HepG2 (cell line): ENCODE measurements at regions not wholly inside any gene's neighbourhood (a gene's known extent, or its start where the extent isn't known, plus 50 kb on each side); places are given as distances from the start of the nearest gene placed in this dataset.

Experiments used
- ATAC-seq: fragments of 200-7000 bp; cut with Tn5 transposase; 3 replicates; pipeline ENCODE4 v1.9.1; 2020; ENCODE audit warnings: mild to moderate bottlenecking, moderate library complexity
- BruUV-seq: library from RNA; stranded (reverse); fragments of 400-500 nt; replicated peaks from 2 replicates; lab custom pipeline; 2021; lab: Mats Ljungman, UMichigan
- CTCF ChIA-PET: fragments of 300-600 bp; formaldehyde crosslinking; extraction: SDS; loops from one replicate; lab custom pipeline; 2021; ENCODE audit warnings: low total read pairs, inconsistent platforms, low intra/inter-chr PET ratio; lab: Yijun Ruan, JAX
- POLR2A ChIA-PET: fragments of 350-600 bp; sonication (Branson Sonifier 250); formaldehyde crosslinking; loops from one replicate; lab custom pipeline; 2020; ENCODE audit warnings: antibody characterized with exemption, inconsistent platforms; lab: Yijun Ruan, JAX
- DNase-seq: peaks from one replicate; pipeline ENCODE4 v3.0.0-alpha.2; 2015; ENCODE audit warnings: low spot score
- FAIRE-seq: peaks from 3 replicates; lab custom pipeline; 2011; peaks lifted over from hg19 to GRCh38; lab: Jason Lieb, UNC
- H2AFZ ChIP-seq: one replicate; pipeline ENCODE4 v1.6.1; 2011; ENCODE audit warnings: low read length, inconsistent platforms
- H3K27ac ChIP-seq: fragments of 300-600 bp; 3 replicates; pipeline ENCODE4 v1.8.0; 2011; ENCODE audit warnings: mixed run types, mild to moderate bottlenecking, mixed read lengths, low read length, inconsistent platforms; ENCODE audit not compliant: insufficient read depth; ENCODE audit errors: extremely low read length
- H3K27me3 ChIP-seq, 2 experiments: fragments of 200-600 bp in 1 of 2; 2 replicates in 1 of 2; 3 replicates in 1 of 2; pipeline versions ENCODE4 v1.6.0 to v1.8.0; 2011; ENCODE audit warnings: low read length in 2 of 2, mild to moderate bottlenecking in 2 of 2, moderate library complexity in 2 of 2, inconsistent platforms in 1 of 2; ENCODE audit not compliant: insufficient read depth in 2 of 2, control insufficient read depth in 1 of 2
- H3K36me3 ChIP-seq, 2 experiments: fragments of 200-600 bp in 1 of 2; replicated peaks in 1 of 2; 2 replicates in 1 of 2; 3 replicates in 1 of 2; pipeline versions ENCODE4 v1.5.1 to v1.8.0; 2011; ENCODE audit warnings: low read length in 2 of 2, inconsistent platforms in 1 of 2; ENCODE audit not compliant: insufficient read depth in 2 of 2, control insufficient read depth in 1 of 2
- H3K4me1 ChIP-seq: 2 replicates; pipeline ENCODE4 v1.5.1; 2012; ENCODE audit warnings: low read length, inconsistent platforms; ENCODE audit not compliant: insufficient read depth
- H3K4me2 ChIP-seq: 2 replicates; pipeline ENCODE4 v1.6.0; 2011; ENCODE audit warnings: low read depth, low read length, inconsistent platforms
- H3K4me3 ChIP-seq, 3 experiments: fragments of 200-600 bp in 1 of 3; sonication (generic), shearing (Covaris generic) in 1 of 3; replicated peaks in 1 of 3; 2 replicates each; pipeline ENCODE4 v1.5.1; 2011 to 2016; ENCODE audit warnings: low read length in 3 of 3, inconsistent platforms in 2 of 3, low read depth in 2 of 3, mild to moderate bottlenecking in 2 of 3, control low read depth in 1 of 3, mixed read lengths in 1 of 3; ENCODE audit not compliant: insufficient read depth in 1 of 3
- H3K79me2 ChIP-seq: one replicate; pipeline ENCODE4 v1.6.1; 2011; ENCODE audit warnings: low read length, inconsistent platforms; ENCODE audit not compliant: insufficient read depth
- H3K9ac ChIP-seq: 2 replicates; pipeline ENCODE4 v1.6.0; 2011; ENCODE audit warnings: mild to moderate bottlenecking, low read depth, low read length, inconsistent platforms; ENCODE audit not compliant: insufficient read depth
- H3K9me3 ChIP-seq: 2 replicates; pipeline ENCODE4 v1.5.1; 2012; ENCODE audit warnings: mild to moderate bottlenecking, low read length
- H4K20me1 ChIP-seq: 2 replicates; pipeline ENCODE4 v1.6.0; 2011; ENCODE audit warnings: inconsistent platforms, mild to moderate bottlenecking, low read length, moderate library complexity; ENCODE audit not compliant: insufficient read depth
- CHD4 ChIP-seq: fragments of 200-600 bp; sonication (generic); IDR thresholded peaks from 2 replicates; pipeline ENCODE4 v1.7.0; 2017; ENCODE audit warnings: mild to moderate bottlenecking, low read length, borderline replicate concordance
- ELF1 ChIP-seq: sonication (generic); formaldehyde crosslinking; IDR thresholded peaks from 2 replicates; pipeline ENCODE4 v1.4.0; 2020; ENCODE audit warnings: missing genetic modification reagents
- FOXK1 ChIP-seq: sonication (generic); formaldehyde crosslinking; IDR thresholded peaks from 2 replicates; pipeline ENCODE4 v1.4.0; 2020; ENCODE audit warnings: low read depth, missing genetic modification reagents, borderline replicate concordance
- HBP1 ChIP-seq: IDR thresholded peaks from 2 replicates; pipeline ENCODE4 v1.6.1; 2016; ENCODE audit warnings: low read depth, control low read depth
- HMGA1 ChIP-seq: sonication (generic); formaldehyde crosslinking; conservative IDR thresholded peaks from 2 replicates; pipeline ENCODE4 v1.4.0; 2020; ENCODE audit warnings: missing genetic modification reagents
- HNRNPUL1 ChIP-seq: fragments of 200-400 bp; formaldehyde crosslinking; IDR thresholded peaks from 2 replicates; pipeline ENCODE4 v1.6.1; 2017; ENCODE audit warnings: low read depth, mild to moderate bottlenecking, low read length, moderate library complexity
- KDM1A ChIP-seq: IDR thresholded peaks from 2 replicates; pipeline ENCODE4 v1.6.1; 2016; ENCODE audit warnings: missing compliant biosample characterization
- SP4 ChIP-seq: sonication (generic); formaldehyde crosslinking; IDR thresholded peaks from 2 replicates; pipeline ENCODE4 v1.8.1; 2023; ENCODE audit warnings: mild to moderate bottlenecking, missing genetic modification reagents
- SRF ChIP-seq: IDR thresholded peaks from 2 replicates; pipeline ENCODE4 v1.6.1; 2011; ENCODE audit warnings: mild to moderate bottlenecking, low read depth, low read length, moderate library complexity
- SRSF1 ChIP-seq: fragments of 200-400 bp; formaldehyde crosslinking; optimal IDR thresholded peaks from 2 replicates; pipeline ENCODE3; 2017; ENCODE audit warnings: mild to moderate bottlenecking, low read depth, low read length, moderate library complexity
- TBL1XR1 ChIP-seq: fragments of 150-350 bp; IDR thresholded peaks from 2 replicates; pipeline ENCODE4 v1.6.1; 2014; ENCODE audit warnings: borderline replicate concordance, low read length; ENCODE audit not compliant: partially characterized antibody
- TFE3 ChIP-seq: IDR thresholded peaks from 2 replicates; pipeline ENCODE4 v1.6.1; 2016
- ZFP1 ChIP-seq: IDR thresholded peaks from 2 replicates; pipeline ENCODE4 v1.6.1; 2016
- ZNF275 ChIP-seq: sonication (generic); formaldehyde crosslinking; IDR thresholded peaks from 2 replicates; pipeline ENCODE4 v1.8.0; 2022; ENCODE audit warnings: missing genetic modification reagents, mild to moderate bottlenecking, inconsistent platforms, borderline replicate concordance
- ZNF326 ChIP-seq: sonication (generic); formaldehyde crosslinking; IDR thresholded peaks from 2 replicates; pipeline ENCODE4 v1.4.0; 2020; ENCODE audit warnings: missing genetic modification reagents, borderline replicate concordance
- ZNF329 ChIP-seq: sonication (generic); formaldehyde crosslinking; IDR thresholded peaks from 2 replicates; pipeline ENCODE4 v1.9.0; 2021; ENCODE audit warnings: low read depth, mild to moderate bottlenecking, missing genetic modification reagents
- ZNF335 ChIP-seq: sonication (generic); formaldehyde crosslinking; IDR thresholded peaks from 2 replicates; pipeline ENCODE4 v1.4.0; 2020; ENCODE audit warnings: missing genetic modification reagents
- ZNF557 ChIP-seq: sonication (generic); formaldehyde crosslinking; IDR thresholded peaks from 2 replicates; pipeline ENCODE4 v1.4.0; 2020; ENCODE audit warnings: missing genetic modification reagents
- ZNF772 ChIP-seq: sonication (generic); formaldehyde crosslinking; IDR thresholded peaks from 2 replicates; pipeline ENCODE4 v1.5.0; 2020; ENCODE audit warnings: mild to moderate bottlenecking, missing genetic modification reagents
- WGBS: methylation state at CpG from one replicate; pipeline ENCODE4 v1.1.6; 2017; ENCODE audit warnings: low lambda C conversion rate; 5-methylcytosine and 5-hydroxymethylcytosine counted together
- in situ Hi-C: cut with HindIII; loops from 2 replicates; pipeline ENCODE4 v1.10.0; 2017; ENCODE audit warnings: low pct_unique_long_range_greater_than_20kb; ENCODE audit not compliant: extremely low pct_ligation_motif_present
- intact Hi-C: fragments of 100-400 bp; cut with micrococcal nuclease; formaldehyde crosslinking; loops from one replicate; pipeline ENCODE4 v1.10.0; 2022; ENCODE audit not compliant: unreplicated experiment

GRCh38 chr10:130790339-130790738, 521.2 kb downstream of the TCERG1L start (continued):
- TF ChIP-seq TFE3 (CRISPR knock-in tag) = no peak
- TF ChIP-seq, all 625 proteins: peak for 3

GRCh38 chr10:130792096-130792845, 519.2 kb downstream of the TCERG1L start:
- ChIA-PET POLR2A (no interaction called here), CTCF (no interaction called here)
- Histone ChIP-seq H3K4me2 (no peak overlapping the region), H3K4me3 (no peak overlapping the region), H2AFZ (no peak overlapping the region), H3K27me3 (peaks cover 3 to 20% of the 10 kb centered on the region in 2 experiments; a peak in 3 of 5 replicates), H3K9ac (no peak overlapping the region), H3K27ac (no peak overlapping the region), H4K20me1 (no peaks in the 10 kb centered on the region), H3K79me2 (no peaks in the 10 kb centered on the region), H3K36me3 (no peaks in the 10 kb centered on the region), H3K4me1 (no peaks in the 10 kb centered on the region), H3K9me3 (no peaks in the 10 kb centered on the region; the same call in 1 of the 2 replicates)
- WGBS = 33% methylated on average over 10 of the region's 15 CpGs
- in situ Hi-C loops (no loop called here), intact Hi-C loops (no loop called here)
- DNase-seq (no peak), ATAC-seq (no peak), FAIRE-seq (no peak)
- no TSS peak for BruUV-seq
- TF ChIP-seq ZNF557 (no peak), SRF (no peak), HNRNPUL1 (no peak), FOXK1 (CRISPR knock-in tag) (no peak), SP4 (CRISPR knock-in tag) (no peak), ZFP1 (CRISPR knock-in tag) (no peak), CHD4 (no peak), HBP1 (CRISPR knock-in tag) (no peak), TBL1XR1 (no peak), ELF1 (no peak), ZNF329 (CRISPR knock-in tag) (no peak), HMGA1 (CRISPR knock-in tag) (no peak), ZNF326 (no peak), ZNF335 (CRISPR knock-in tag) (no peak), SRSF1 (no peak), KDM1A (CRISPR knock-in tag) (no peak), ZNF772 (CRISPR knock-in tag) (no peak), ZNF275 (no peak)
